GM19463 (cell line): ENCODE measurements at regions not wholly inside any gene's neighbourhood (a gene's known extent, or its start where the extent isn't known, plus 50 kb on each side); places are given as distances from the start of the nearest gene placed in this dataset.

Experiments used
- ATAC-seq: cut with Tn5 transposase; IDR thresholded peaks from one replicate; pipeline ENCODE4 v1.9.1; 2021; ENCODE audit warnings: mild to moderate bottlenecking, moderate library complexity; ENCODE audit not compliant: unreplicated experiment

DNA sequence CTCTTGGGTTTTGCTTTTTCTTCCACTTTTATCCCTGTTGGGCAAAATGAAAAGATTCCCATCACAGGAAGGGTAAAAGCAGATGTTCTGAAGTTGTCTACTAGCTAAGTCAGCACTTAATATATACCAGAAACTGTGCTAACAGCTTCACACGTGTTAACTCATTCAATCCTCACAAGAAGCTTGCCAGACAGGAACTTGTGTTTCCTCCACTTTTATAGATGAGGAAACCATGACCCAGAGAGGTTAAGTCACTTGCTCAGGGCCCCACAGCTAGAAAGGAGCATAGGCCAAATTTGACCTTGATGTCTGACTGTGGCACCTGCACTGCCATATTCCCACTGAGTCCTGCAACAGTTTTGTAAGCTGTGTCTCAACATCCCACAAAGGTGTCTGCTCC, 76.8 kb upstream of the EPC2 start:
- no peak for ATAC-seq

GRCh38 chr2:148568597-148568996, 76.0 kb upstream of the EPC2 start:
- no peak for ATAC-seq

GRCh38 chr2:148569221-148569620, 75.3 kb upstream of the EPC2 start:
- no peak for ATAC-seq

GRCh38 chr2:148570989-148571388, 73.6 kb upstream of the EPC2 start:
- no peak for ATAC-seq

DNA sequence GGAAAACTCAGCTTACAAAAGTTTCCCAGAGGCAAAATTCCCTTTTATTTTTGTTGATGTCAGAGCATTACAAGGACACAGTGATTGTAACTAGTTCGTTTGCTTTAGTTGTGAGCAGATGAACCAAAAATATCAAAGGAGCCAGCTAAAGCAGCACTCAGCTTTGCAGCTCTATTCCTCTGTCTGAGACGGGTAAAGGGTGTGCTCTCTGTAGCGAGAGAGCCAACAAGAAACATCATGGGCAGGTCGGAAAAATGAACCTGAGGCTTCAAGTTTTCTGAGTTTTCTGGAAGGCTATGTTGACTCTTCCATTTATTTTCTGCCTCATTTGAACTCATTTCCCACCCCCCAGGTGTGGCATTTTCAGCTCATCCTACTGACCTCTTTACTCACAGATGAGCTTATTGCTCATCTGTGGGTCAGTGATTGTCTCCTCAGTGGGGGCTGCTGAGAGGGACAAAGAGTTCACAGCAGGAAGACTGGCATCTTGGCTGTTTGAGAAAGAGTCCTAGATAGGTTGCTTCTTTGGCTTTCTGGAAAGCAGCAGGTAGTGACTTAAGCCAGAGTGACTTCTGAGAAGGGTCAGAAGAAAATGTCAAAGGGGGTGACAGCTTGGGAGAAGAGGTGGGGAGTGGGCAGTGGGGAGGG, 66.6 kb upstream of the EPC2 start:
- ATAC-seq, result no peak

DNA sequence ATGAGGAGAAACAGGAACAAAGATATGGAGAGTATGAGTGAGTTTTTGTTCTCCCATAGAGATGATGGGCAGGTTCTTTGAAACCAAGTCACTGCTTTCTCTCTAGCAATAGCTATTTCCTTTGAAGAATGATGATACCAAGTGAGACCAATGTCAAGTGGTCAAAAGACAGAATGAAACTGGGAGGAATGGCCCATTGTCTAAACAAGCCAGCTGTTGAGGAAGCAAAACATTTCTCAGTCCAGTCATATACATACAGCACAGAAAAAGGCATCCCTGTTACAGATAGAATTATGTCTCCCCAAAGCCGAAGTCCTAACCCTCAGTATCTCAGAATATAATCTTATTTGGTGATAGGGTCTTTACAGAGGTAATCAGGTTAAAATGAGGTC, 66.1 kb upstream of the EPC2 start:
- no peak for ATAC-seq

- no peak for ATAC-seq
These were observed 61.7 kb upstream of the EPC2 start for GRCh38 chr2:148582679-148583511.

DNA sequence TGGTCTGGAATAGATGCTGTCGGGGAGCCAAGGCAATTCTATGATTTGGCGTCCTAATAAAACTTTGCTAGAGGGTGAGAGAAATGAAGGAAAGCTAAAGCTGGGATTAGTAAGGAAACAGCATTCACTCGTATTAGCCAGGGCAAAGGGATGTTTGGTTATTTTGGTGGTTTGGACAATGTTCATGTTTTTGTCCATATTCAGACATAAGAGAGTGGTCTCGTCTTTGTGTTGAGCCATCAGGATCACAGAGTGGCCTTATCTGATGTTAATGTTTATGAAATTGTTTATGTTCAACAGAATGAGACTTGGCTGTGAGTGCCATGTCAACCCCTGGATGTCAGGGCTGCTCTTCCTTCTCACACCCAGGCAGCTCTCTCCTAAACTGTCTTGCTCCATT, 58.9 kb upstream of the EPC2 start:
- no peak for ATAC-seq

- ATAC-seq, result no peak
These were observed 57.9 kb upstream of the EPC2 start for GRCh38 chr2:148586522-148587128.

- ATAC-seq, result peak; percentile 67
These were observed 53.9 kb upstream of the EPC2 start for GRCh38 chr2:148590612-148591011.

DNA sequence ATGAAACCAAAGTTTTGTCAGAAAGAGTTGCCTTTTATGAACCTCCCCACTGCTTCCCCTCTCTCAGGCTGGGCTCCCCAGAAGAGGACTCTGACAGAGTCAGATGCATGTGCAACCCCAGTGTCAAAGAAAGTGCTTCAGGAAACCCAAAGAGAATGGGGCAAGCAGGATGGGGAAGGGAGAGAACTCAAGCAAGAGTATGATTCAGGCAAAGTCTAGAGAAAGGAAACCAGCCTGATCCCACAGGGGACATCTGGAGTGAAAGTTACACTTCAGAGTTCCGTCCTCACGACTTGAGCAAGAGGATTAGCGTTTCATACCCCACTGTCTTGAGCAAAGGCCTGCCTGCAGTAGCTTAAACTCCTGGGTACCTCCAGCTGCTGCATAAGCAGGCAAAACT, 51.8 kb upstream of the EPC2 start:
- no peak for ATAC-seq

DNA sequence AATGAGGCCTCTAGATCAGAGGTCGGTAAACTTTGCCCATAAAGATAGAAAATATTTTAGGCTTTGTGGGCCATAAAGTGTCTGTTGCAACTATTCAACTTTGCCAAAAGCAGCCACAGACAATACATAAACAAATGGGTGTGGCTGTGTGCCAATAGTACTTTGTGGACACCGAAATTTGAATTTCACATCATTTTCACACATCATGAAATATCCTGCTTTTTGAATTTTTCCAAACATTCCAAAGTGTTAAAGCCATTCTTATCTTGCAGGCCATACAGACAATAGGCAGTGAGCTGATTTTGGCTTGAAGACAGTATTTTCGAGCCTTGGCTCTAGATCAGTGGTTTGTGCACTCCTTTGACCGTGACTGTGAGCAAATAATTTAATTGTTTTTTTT, 51.1 kb upstream of the EPC2 start:
- ATAC-seq, result no peak

- no peak for ATAC-seq
These were observed 50.3 kb upstream of the EPC2 start for GRCh38 chr2:148594216-148594615.
